ENCODE measurements at regions not wholly inside any gene's neighbourhood (a gene's known extent, or its start where the extent isn't known, plus 50 kb on each side); places are given as distances from the start of the nearest gene placed in this dataset.
A peak's percentile ranks its signal among the peaks of the same experiment; 100 is the strongest.

- DNase-seq: no peak
- no peaks in the 10 kb centered on the region for H3K36me3 ChIP-seq (replicated peaks; ENCODE audit: control insufficient read depth, insufficient read depth, low read length)
- no peak overlapping the region for H3K4me3 ChIP-seq (ENCODE audit: insufficient read depth, low read depth, low read length)
- no peaks in the 10 kb centered on the region for H3K27me3 ChIP-seq (ENCODE audit: control insufficient read depth, insufficient read depth, low read length)
These were observed 157.9 kb upstream of the BACE2 start for GRCh38 chr21:41010101-41010435.

GRCh38 chr21:41011098-41011731 lies 156.7 kb upstream of the BACE2 start:
- Histone ChIP-seq H3K27me3 (ENCODE audit: control insufficient read depth, insufficient read depth, low read length) (no peaks in the 10 kb centered on the region), H3K36me3 (replicated peaks; ENCODE audit: control insufficient read depth, insufficient read depth, low read length) (no peaks in the 10 kb centered on the region), H3K4me3 (ENCODE audit: insufficient read depth, low read depth, low read length) (no peak overlapping the region)
- peak; percentile 28 for DNase-seq

GRCh38 chr21:41011951-41012366 lies 156.0 kb upstream of the BACE2 start:
- Histone ChIP-seq H3K4me3 (ENCODE audit: insufficient read depth, low read depth, low read length) (no peak overlapping the region), H3K27me3 (ENCODE audit: control insufficient read depth, insufficient read depth, low read length) (no peaks in the 10 kb centered on the region), H3K36me3 (replicated peaks; ENCODE audit: control insufficient read depth, insufficient read depth, low read length) (no peaks in the 10 kb centered on the region)
- no peak for DNase-seq

- Histone ChIP-seq H3K36me3 (replicated peaks; ENCODE audit: control insufficient read depth, insufficient read depth, low read length) (no peaks in the 10 kb centered on the region), H3K4me3 (ENCODE audit: insufficient read depth, low read depth, low read length) (no peak overlapping the region), H3K27me3 (ENCODE audit: control insufficient read depth, insufficient read depth, low read length) (no peaks in the 10 kb centered on the region)
- no peak for DNase-seq
These were observed 155.5 kb upstream of the BACE2 start for GRCh38 chr21:41012425-41012824.

GRCh38 chr21:41016472-41016871 lies 151.5 kb upstream of the BACE2 start:
- no peaks in the 10 kb centered on the region for H3K36me3 ChIP-seq (replicated peaks; ENCODE audit: control insufficient read depth, insufficient read depth, low read length)
- H3K27me3 ChIP-seq (ENCODE audit: control insufficient read depth, insufficient read depth, low read length): no peaks in the 10 kb centered on the region
- H3K4me3 ChIP-seq (ENCODE audit: insufficient read depth, low read depth, low read length): no peak overlapping the region
- DNase-seq: no peak

GRCh38 chr21:41018431-41018830 lies 149.5 kb upstream of the BACE2 start:
- Histone ChIP-seq H3K4me3 (ENCODE audit: insufficient read depth, low read depth, low read length) (no peak overlapping the region), H3K36me3 (replicated peaks; ENCODE audit: control insufficient read depth, insufficient read depth, low read length) (no peaks in the 10 kb centered on the region), H3K27me3 (ENCODE audit: control insufficient read depth, insufficient read depth, low read length) (no peaks in the 10 kb centered on the region)
- DNase-seq: no peak

GRCh38 chr21:41023936-41024335 lies 144.0 kb upstream of the BACE2 start:
- Histone ChIP-seq H3K36me3 (replicated peaks; ENCODE audit: control insufficient read depth, insufficient read depth, low read length) (no peaks in the 10 kb centered on the region), H3K4me3 (ENCODE audit: insufficient read depth, low read depth, low read length) (no peak overlapping the region), H3K27me3 (ENCODE audit: control insufficient read depth, insufficient read depth, low read length) (no peaks in the 10 kb centered on the region)
- no peak for DNase-seq

- Histone ChIP-seq H3K36me3 (replicated peaks; ENCODE audit: control insufficient read depth, insufficient read depth, low read length) (no peaks in the 10 kb centered on the region), H3K4me3 (ENCODE audit: insufficient read depth, low read depth, low read length) (no peak overlapping the region), H3K27me3 (ENCODE audit: control insufficient read depth, insufficient read depth, low read length) (no peaks in the 10 kb centered on the region)
- DNase-seq: no peak
These were observed 143.6 kb upstream of the BACE2 start for GRCh38 chr21:41024341-41024740.

- no peak for DNase-seq
- H3K4me3 ChIP-seq (ENCODE audit: insufficient read depth, low read depth, low read length): no peak overlapping the region
- H3K27me3 ChIP-seq (ENCODE audit: control insufficient read depth, insufficient read depth, low read length): no peaks in the 10 kb centered on the region
- no peaks in the 10 kb centered on the region for H3K36me3 ChIP-seq (replicated peaks; ENCODE audit: control insufficient read depth, insufficient read depth, low read length)
These were observed 143.2 kb upstream of the BACE2 start for GRCh38 chr21:41024746-41025254.

- no peak overlapping the region for H3K4me3 ChIP-seq (ENCODE audit: insufficient read depth, low read depth, low read length)
- no peaks in the 10 kb centered on the region for H3K27me3 ChIP-seq (ENCODE audit: control insufficient read depth, insufficient read depth, low read length)
- no peak for DNase-seq
These were observed 138.4 kb upstream of the BACE2 start for GRCh38 chr21:41029571-41029970.

GRCh38 chr21:41031701-41032220 lies 136.2 kb upstream of the BACE2 start:
- Histone ChIP-seq H3K27me3 (ENCODE audit: control insufficient read depth, insufficient read depth, low read length) (no peaks in the 10 kb centered on the region), H3K36me3 (replicated peaks; ENCODE audit: control insufficient read depth, insufficient read depth, low read length) (no peaks in the 10 kb centered on the region), H3K4me3 (ENCODE audit: insufficient read depth, low read depth, low read length) (no peak overlapping the region)
- DNase-seq: no peak

More at GRCh38 chr21:41029571-41029970, 138.4 kb upstream of the BACE2 start:
- H3K36me3 ChIP-seq (replicated peaks; ENCODE audit: control insufficient read depth, insufficient read depth, low read length): no peaks in the 10 kb centered on the region

- Histone ChIP-seq H3K27me3 (ENCODE audit: control insufficient read depth, insufficient read depth, low read length) (no peaks in the 10 kb centered on the region), H3K36me3 (replicated peaks; ENCODE audit: control insufficient read depth, insufficient read depth, low read length) (no peaks in the 10 kb centered on the region), H3K4me3 (ENCODE audit: insufficient read depth, low read depth, low read length) (no peak overlapping the region)
- no peak for DNase-seq
These were observed 135.4 kb upstream of the BACE2 start for GRCh38 chr21:41032541-41032940.

GRCh38 chr21:41037212-41037611 lies 130.7 kb upstream of the BACE2 start:
- no peaks in the 10 kb centered on the region for H3K27me3 ChIP-seq (ENCODE audit: control insufficient read depth, insufficient read depth, low read length)
- H3K4me3 ChIP-seq (ENCODE audit: insufficient read depth, low read depth, low read length): no peak overlapping the region
- DNase-seq: no peak
- no peaks in the 10 kb centered on the region for H3K36me3 ChIP-seq (replicated peaks; ENCODE audit: control insufficient read depth, insufficient read depth, low read length)

- Histone ChIP-seq H3K4me3 (ENCODE audit: insufficient read depth, low read depth, low read length) (no peak overlapping the region), H3K36me3 (replicated peaks; ENCODE audit: control insufficient read depth, insufficient read depth, low read length) (no peaks in the 10 kb centered on the region), H3K27me3 (ENCODE audit: control insufficient read depth, insufficient read depth, low read length) (no peaks in the 10 kb centered on the region)
- DNase-seq: no peak
These were observed 130.0 kb upstream of the BACE2 start for GRCh38 chr21:41037936-41038335.

- Histone ChIP-seq H3K36me3 (replicated peaks; ENCODE audit: control insufficient read depth, insufficient read depth, low read length) (no peaks in the 10 kb centered on the region), H3K4me3 (ENCODE audit: insufficient read depth, low read depth, low read length) (no peak overlapping the region), H3K27me3 (ENCODE audit: control insufficient read depth, insufficient read depth, low read length) (no peaks in the 10 kb centered on the region)
- no peak for DNase-seq
These were observed 124.9 kb upstream of the BACE2 start for GRCh38 chr21:41043014-41043413.

Measured in H7 (cell line).